GM18870 (cell line): ENCODE measurements at regions not wholly inside any gene's neighbourhood (a gene's known extent, or its start where the extent isn't known, plus 50 kb on each side); places are given as distances from the start of the nearest gene placed in this dataset.
"Not testable (repeated sequence)": the region's sequence is repeated elsewhere in the genome, so short reads cannot be mapped to it uniquely, and the experiment has no call there.

Source experiments
- ATAC-seq: cut with Tn5 transposase; IDR thresholded peaks from one replicate; pipeline ENCODE4 v1.9.1; 2021; ENCODE audit warnings: moderate library complexity; ENCODE audit not compliant: unreplicated experiment

- ATAC-seq: no peak
These were observed 986.0 kb downstream of the TSN start for GRCh38 chr2:122741403-122741802.

DNA sequence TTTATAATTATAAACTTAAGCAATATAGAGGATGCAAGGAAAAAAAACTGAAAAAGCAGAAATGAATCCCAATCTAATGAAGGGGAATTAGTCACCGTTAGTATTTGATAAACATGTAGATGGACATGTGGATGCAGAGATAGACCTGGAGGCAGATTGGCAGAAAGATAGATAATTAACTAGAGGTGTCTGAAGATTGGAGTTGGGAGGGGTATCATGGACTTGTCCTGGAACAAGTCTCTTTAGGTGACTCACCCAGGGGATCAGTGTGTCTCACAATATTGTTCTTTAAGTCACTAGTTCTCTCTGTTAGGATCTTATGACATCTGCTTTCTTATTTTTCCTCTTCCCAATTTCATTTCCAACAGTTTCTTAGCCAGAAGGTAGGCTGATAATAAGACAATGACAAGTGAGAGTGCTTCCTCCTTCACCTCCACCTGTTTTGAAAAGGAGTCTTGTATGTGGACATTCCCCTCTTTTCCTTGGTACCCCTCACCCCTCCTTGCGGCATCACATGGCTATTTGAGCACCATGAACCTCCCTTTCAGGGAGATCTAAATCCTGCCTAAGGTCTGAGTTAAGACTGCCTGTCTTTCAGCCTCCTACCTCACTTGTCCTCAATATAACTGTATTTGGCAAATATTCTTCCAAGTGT is 987.7 kb downstream of the TSN start:
- ATAC-seq: no peak

DNA sequence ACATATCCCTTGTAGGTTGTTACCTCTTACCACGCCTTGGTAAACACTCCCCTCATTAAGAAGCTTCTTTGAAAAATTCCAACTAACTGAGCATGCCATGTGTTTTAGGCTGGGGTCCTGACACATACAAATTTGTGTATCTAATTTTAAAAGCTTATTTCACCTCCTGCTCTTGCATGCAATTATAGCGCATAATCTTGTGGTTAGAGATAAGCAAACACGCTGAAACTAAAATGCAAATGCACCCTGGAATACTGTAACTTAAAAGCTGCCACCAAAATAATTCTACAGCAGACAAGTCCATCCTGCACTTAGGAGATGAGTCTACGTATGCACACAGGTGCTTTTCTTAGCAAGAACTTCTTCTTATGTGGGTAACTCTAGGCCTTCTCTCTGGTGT is 990.2 kb downstream of the TSN start:
- ATAC-seq: no peak

GRCh38 chr2:122747670-122748069 is 992.2 kb downstream of the TSN start:
- ATAC-seq: no peak

- no peak for ATAC-seq
These were observed 993.1 kb downstream of the TSN start for GRCh38 chr2:122748552-122749011.

GRCh38 chr2:122749405-122749804 is 994.0 kb downstream of the TSN start:
- ATAC-seq: no peak

DNA sequence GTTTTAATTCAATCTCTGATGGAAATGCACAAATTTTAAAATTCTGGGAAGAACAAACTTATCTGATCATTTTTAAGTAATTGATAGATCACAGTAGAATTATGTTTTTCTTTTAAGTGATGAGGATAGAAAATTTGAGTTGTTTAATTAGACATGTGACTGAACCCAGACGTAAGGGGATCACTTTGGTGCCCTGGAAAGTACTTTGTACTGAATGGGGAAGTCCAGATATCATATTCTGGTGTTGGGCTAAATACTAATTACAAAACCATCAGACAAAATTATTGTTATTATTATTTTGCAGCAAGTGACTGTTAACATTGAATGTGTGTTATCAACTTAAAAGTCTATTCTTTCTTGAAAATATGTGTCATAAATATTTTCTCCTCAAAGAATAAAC is 994.6 kb downstream of the TSN start:
- ATAC-seq: no peak

GRCh38 chr2:122750808-122751207 is 995.4 kb downstream of the TSN start:
- ATAC-seq: no peak

GRCh38 chr2:122753336-122753735 is 997.9 kb downstream of the TSN start:
- no peak for ATAC-seq

- ATAC-seq: no peak
These were observed 999.1 kb downstream of the TSN start for GRCh38 chr2:122754561-122754960.

- no peak for ATAC-seq
These were observed 999.9 kb downstream of the TSN start for GRCh38 chr2:122755281-122755780.

- ATAC-seq: peak; percentile 83
These were observed 1003.5 kb downstream of the TSN start for GRCh38 chr2:122758967-122759366.

GRCh38 chr2:122764014-122764413 is 1008.6 kb downstream of the TSN start:
- no peak for ATAC-seq

GRCh38 chr2:122780251-122780650 is 1024.8 kb downstream of the TSN start:
- no peak for ATAC-seq

DNA sequence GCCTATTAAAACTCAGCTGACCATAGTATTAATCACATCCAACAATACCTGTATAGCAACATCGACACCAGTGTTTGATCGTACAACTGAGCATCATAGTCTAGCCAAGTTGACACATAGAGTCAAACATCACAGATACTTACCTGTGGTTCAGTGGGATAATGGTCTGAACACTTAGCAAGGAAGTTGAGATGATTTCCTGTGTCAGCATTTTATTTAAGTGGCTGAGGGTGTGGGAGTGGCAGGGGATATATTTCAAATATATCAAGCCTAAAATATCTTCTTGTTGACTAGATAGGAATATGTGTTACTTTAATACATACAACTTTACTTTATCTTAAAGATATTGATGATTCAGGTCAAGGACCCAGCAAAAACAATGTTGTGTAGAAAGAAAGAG is 1038.6 kb downstream of the TSN start:
- ATAC-seq: no peak

DNA sequence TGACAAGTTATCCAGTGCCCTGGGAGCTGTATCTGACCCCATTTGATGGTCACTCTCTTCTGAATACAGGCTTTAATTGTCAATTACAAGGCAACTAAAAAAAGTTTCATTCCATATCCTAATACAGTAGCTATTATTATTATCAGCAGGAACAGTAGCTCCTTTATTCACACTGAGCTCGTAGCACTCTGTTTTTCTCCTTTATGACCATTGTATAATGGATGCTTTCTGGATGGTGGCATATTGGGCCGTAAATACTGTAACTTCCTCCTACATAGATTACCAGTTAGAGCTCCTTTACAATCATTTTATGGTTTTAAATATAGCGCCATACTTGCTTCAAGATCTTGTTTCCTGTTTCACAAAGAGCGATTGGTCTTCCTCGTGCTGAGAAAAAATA is 1040.3 kb downstream of the TSN start:
- no peak for ATAC-seq

DNA sequence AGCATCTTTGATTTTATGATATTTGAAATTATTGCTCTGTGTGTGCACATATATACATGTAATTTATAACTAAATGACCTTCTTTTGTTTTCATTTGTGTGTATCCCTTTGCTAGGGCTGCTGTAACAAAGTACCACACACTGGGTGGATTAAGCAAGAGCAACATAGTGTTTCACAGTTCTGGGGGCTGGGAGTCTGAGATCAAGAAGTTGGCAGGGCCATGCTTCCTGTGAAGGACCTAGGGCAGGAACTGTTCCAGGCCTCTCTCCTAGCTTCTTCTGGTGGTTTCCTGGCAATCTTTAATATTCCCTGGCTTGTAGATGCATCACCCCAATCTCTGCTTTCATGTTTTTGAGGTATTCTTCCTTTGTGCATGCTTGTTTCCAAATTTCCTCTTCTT is 1043.9 kb downstream of the TSN start:
- no peak for ATAC-seq

- no peak for ATAC-seq
These were observed 1045.3 kb downstream of the TSN start for GRCh38 chr2:122800781-122801180.

- no peak for ATAC-seq
These were observed 1049.0 kb downstream of the TSN start for GRCh38 chr2:122804494-122804893.

- no peak for ATAC-seq
These were observed 1049.9 kb downstream of the TSN start for GRCh38 chr2:122805346-122805745.

- ATAC-seq: no peak
These were observed 1053.0 kb downstream of the TSN start for GRCh38 chr2:122808286-122808969.

GRCh38 chr2:122812214-122812613 is 1056.8 kb downstream of the TSN start:
- not testable (repeated sequence) for ATAC-seq
